ENCODE measurements at regions not wholly inside any gene's neighbourhood (a gene's known extent, or its start where the extent isn't known, plus 50 kb on each side); places are given as distances from the start of the nearest gene placed in this dataset.

DNA sequence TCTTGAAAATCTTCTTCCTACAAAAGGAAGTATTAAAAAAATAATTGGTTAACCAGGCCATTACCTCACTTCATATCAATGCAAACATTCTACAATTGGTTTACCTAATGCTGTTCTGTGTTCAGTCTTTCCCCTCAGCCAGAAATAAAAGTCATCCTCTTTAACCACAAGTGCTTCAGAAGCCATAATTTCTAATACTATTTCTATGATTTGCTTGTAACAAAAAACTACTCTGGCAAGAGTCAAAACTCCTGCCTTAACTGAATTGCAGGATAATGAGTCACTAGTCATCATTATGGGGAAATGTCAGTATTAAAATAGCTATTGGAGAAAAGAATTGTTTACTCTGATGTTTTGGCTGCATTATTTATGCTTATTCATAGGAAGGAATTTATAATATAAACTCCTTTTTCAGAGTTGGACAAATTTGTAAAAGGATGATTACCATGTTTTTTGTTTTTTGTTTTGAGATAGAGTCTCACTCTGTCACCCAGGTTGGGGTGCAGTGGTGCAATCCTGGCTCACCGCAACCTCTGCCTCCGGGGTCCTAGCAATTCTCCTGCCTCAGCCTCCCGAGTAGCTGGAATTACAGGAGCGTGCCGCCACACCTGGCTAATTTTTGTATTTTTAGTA lies 55.5 kb upstream of the ODAD2 start:
- no peak for DNase-seq

DNA sequence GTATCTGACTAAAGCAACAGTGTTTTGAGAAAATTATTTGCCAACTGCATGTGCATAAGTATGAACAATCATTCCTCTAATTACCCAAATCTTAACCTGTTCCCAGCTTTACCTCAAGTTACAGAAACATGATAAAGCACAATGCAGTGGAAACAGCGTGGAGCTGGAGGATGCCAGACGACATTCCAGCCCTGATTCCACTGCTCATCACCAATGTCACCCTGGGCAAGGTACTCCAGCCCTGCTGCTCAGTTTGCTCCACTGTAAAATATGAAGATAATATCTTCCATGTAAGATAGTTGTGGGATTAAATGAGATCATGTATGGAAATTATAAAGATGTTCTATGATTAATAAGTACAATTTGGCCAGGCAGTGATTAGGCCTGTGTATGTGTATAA lies 50.4 kb upstream of the ODAD2 start:
- no peak for DNase-seq

Data from NCI-H1105 (cell line).